Suprapubic skin (tissue), 3 donors: ENCODE measurements at regions not wholly inside any gene's neighbourhood (a gene's known extent, or its start where the extent isn't known, plus 50 kb on each side); places are given as distances from the start of the nearest gene placed in this dataset.

Source experiments
- POLR2AphosphoS5 ChIP-seq, 3 donors: sonication (generic); formaldehyde crosslinking; IDR thresholded peaks; one replicate each; pipeline ENCODE4 v1.6.1; 2017; ENCODE audit warnings: antibody characterized with exemption in 3 of 3
- TF ChIP-seq, protein P1 (sequence below), 2 donors: fragments of 200-600 bp in 1 of 2; fragments of 450-650 bp in 1 of 2; sonication (generic) in 1 of 2; IDR thresholded peaks; one replicate each; pipeline ENCODE4 v1.5.1; 2016 to 2019; ENCODE audit warnings: antibody characterized with exemption in 2 of 2, mild to moderate bottlenecking in 1 of 2, moderate library complexity in 1 of 2

GRCh38 chr11:70687716-70688115, 289.4 kb downstream of the CTTN start:
- TF ChIP-seq, protein P1, sequence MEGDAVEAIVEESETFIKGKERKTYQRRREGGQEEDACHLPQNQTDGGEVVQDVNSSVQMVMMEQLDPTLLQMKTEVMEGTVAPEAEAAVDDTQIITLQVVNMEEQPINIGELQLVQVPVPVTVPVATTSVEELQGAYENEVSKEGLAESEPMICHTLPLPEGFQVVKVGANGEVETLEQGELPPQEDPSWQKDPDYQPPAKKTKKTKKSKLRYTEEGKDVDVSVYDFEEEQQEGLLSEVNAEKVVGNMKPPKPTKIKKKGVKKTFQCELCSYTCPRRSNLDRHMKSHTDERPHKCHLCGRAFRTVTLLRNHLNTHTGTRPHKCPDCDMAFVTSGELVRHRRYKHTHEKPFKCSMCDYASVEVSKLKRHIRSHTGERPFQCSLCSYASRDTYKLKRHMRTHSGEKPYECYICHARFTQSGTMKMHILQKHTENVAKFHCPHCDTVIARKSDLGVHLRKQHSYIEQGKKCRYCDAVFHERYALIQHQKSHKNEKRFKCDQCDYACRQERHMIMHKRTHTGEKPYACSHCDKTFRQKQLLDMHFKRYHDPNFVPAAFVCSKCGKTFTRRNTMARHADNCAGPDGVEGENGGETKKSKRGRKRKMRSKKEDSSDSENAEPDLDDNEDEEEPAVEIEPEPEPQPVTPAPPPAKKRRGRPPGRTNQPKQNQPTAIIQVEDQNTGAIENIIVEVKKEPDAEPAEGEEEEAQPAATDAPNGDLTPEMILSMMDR (IDR thresholded peaks at IDR 0.05): no peak
- TF ChIP-seq POLR2AphosphoS5 (IDR thresholded peaks at IDR 0.05): no peak
